Stimulated activated CD8-positive, alpha-beta memory T cell treated with anti-CD3 and anti-CD28 coated beads, Interleukin-7, amount 100 ng/mL, for 48 hours (primary cell): ENCODE measurements at regions not wholly inside any gene's neighbourhood (a gene's known extent, or its start where the extent isn't known, plus 50 kb on each side); places are given as distances from the start of the nearest gene placed in this dataset.

Experiments used
- DNase-seq, 2 donors: peaks; one replicate each; pipeline ENCODE4 v3.0.0-alpha.2; 2020; ENCODE audit warnings: low read depth in 1 of 2; ENCODE audit errors: extremely low read depth in 1 of 2

DNA sequence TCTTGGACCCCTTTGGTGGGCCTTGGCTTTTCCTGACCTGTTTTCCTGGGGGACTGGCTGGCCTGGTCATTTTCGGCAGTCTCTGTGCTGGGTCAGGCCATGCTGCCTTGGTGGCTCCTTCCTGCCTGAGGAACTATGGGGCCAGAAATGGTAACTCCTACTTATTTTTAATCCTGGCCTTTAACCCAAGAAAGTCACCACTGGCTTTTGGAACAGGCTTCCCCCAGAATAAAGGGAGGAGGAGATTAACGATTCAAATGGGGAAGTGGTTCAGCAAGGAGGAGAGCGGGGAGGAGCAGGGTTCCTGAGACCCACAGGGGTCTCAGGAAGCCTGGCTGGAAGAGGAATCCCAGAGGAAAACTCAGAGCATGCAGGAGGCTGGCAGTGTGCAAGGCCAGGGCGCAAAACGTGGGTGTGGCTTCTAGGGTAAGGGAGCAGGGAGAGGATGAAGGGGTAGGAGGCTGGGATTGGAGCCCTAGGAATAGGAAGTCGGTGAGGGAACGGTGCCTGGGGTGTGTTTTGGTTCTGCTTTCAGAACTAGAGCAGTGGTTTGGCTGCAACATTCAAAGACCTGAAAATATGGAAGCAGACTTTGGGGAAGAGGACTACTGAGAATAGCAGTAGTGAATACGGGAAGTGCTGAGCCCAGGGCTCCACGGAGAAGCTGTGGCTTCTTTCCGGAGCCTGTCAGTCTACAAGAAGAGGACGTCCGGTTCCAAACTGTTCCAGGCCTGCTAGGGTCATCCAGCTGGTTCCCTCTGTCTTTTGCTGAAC is 271.1 kb upstream of the KLF4 start:
- DNase-seq: no peak

DNA sequence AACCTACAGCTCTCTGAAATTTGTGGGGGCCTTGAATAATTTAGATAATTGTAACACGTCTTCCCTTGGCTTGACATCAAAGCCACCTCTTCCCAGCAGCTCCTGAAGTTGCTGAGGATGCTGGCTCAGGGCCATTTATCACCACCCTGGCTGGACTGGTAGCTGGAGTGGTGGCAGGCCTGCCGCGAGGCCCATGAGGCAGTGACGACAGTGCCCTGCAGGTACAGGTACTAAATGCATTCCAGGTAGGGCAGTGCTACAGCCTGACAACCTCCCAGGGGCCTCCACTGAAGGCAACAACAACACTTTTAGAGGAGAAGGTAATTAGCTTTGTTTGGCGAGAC is 270.2 kb upstream of the KLF4 start:
- DNase-seq: no peak

DNA sequence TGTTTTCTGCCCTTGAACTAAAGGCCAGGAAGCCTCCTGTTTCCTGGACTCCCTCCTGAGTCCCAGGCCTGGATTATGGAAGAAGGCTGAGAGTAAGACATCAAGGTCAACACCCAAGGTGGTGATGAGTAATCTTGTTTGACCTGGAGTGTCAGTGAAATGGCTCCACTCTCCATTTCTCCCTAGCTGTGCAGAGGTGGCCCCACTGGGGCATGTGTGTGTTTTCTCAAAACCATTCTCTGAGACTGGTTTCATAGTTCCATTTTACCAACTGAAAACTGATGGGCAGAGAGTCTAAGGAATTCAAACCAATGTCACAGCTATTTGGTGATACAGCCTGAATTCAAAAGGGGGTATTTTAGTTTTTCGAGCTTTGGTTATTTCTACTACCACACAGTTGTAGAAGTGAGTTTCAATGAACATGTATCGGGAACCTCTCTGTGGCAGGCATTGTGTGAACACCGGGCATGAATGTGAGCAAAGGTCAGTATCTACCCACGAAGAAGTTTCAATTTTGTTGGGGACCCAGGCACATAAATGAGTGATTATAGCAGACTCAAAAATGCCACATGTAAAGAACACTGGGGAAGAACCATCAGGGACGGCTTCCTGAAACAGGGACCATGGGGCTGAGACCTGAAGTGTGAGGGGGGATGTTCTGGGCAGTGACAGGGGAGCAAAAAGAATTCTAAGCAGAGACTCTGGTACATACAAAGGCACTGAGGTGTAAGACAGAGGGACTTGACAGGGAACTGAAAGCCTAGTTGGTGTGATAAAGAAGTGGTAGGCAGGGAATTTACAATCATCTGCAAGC is 269.6 kb upstream of the KLF4 start:
- no peak for DNase-seq

DNA sequence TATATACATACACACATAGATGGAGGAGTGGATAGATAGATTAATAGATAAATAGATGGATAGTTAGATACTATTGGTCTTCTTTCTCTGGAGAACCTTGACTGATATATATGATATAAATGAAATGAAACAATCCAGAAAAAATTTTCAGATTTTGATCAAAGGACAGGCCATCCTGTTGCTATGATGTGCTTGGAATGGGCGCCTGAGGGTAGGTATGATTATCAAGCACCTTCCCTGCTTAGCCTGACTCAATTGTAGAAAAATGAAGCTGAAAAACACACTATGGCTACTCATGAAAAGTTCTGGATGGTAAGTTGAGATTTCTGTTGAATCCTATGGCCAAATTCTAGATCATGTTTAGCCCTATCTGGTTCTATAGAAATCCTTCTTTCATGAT is 266.5 kb upstream of the KLF4 start:
- DNase-seq: no peak

DNA sequence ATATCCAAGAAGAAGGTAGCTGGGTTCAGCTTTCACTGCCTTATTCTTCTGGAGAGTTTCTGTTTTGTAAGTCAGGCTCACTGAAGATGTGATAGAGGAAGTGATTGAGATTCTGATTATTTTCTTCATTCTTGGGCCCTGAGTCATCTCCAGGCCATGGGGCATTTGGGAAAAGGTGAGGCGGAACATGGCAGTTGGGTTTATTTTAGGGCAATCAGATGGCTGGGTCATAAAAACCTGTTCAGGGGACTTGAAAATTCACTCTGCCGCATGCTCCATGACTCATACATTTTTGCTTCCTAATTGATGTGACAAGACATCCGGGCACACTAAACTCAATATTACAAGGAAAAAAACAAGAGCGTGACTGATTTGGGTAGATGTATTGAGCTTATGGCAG is 265.7 kb upstream of the KLF4 start:
- DNase-seq: no peak

DNA sequence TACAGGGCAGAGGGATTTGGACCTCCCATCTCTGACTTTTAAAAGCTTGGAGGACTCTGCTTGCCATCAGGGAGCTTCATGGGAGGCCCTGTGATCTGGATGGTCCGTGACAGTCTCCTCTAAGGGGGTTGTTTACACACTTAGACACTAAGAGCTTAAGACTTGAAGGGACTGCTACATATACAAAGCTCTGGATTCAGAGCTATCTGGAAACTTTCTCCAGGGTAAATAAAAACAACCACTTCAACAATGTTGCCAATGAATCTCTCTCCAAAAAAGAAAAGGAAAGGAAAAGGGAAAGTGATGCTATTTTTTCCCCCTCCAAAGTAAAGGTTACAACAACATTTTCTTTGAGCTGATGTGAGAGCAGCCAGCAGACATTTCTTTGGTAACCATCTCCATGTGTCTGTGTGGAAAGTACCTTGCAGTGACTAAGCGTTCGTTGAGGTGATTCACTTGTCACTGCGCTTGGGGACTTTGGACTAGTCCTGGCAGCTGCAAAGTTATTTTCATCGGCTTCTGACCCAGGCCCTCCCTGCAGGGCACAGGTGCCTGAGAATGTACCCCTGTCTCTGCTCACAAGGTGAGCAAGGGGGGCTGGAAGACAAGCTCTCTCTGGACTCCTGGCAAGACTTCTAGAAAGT is 262.1 kb upstream of the KLF4 start:
- DNase-seq: no peak

DNA sequence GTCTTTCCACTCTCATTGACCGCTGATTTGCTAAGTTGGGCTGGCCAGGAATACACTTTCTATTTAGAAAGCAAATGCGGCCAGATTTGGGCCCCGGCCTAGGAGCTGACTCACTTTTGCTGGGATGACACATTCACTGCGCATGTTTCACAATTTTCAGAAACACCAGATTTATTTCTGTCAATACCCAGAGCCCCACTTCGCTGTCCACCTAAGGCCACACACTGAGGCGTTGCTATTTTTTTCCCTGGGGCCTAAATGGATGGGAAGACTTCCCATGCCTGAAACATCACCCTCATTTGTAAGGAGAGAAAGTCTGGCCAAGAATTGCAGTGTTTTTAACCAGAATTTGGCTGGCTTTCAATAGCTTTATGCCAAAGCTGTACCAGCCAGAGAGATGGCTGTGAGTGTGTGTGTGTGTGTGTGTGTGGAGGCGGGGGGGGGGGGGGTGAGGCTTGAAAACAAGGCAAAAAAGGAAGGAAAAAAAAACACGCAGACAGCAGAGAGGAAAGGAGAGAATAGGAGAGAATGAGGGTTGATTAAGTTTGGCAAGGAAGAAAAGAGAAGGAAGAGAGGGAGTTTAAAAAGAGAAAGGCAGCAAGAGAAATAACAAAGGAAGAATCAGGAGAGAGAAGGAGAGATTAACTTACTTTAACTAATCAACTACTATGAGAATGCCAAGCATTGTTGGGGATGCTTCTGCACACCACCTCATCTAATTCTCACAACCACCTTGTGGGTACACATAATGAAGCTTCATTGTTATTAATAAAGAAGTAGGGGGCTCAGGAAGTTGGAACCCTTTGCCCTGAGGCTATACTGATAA is 261.4 kb upstream of the KLF4 start:
- DNase-seq: no peak

DNA sequence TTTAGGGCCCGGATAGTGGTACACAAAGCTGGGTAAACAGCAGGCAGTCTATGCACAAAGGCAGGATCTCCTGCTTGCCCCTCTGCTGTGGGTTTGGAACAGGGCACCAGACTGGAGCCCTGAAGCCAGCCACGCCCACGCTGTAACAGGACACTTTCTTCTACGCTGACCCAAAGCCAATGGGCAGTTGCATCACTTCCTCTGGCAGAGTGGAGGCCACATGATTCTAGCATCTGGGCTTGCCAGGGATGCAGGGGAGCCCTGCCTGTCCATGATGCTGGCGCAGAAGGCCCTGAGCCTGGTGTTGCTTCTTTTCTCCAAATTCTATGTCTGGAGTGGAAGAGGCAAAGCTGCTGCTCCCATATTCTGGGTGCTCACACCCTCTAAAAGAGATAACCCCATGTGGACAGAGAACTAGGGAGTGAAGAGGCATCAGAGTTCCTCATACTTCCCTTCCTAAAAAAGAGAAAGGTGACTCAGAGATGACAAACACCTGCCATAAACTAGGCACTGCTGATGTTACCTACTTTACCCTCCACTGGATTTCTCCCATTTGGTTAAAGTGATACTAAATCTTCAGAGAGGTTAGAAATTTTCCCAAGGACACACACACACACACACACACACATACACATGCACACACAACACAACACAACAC is 260.3 kb upstream of the KLF4 start:
- no peak for DNase-seq

DNA sequence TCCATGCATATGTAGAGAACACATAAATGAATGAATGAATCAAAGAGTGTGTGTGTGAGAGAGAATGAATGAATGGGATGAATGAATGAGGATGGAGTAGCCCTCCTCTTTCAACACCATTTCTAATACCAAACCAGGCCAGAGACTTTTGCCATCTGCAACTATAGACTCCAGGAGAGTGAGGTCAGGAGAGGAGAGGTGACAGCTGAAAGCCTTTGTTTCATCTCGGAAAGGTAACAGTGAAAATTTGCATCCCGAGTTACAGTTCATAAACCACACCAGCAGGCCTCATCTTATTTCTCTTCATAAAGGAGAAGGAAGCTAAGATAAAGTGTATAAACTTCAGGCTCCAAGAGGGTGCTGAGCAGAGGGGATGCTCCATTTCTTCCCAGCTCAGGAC is 255.3 kb upstream of the KLF4 start:
- no peak for DNase-seq

DNA sequence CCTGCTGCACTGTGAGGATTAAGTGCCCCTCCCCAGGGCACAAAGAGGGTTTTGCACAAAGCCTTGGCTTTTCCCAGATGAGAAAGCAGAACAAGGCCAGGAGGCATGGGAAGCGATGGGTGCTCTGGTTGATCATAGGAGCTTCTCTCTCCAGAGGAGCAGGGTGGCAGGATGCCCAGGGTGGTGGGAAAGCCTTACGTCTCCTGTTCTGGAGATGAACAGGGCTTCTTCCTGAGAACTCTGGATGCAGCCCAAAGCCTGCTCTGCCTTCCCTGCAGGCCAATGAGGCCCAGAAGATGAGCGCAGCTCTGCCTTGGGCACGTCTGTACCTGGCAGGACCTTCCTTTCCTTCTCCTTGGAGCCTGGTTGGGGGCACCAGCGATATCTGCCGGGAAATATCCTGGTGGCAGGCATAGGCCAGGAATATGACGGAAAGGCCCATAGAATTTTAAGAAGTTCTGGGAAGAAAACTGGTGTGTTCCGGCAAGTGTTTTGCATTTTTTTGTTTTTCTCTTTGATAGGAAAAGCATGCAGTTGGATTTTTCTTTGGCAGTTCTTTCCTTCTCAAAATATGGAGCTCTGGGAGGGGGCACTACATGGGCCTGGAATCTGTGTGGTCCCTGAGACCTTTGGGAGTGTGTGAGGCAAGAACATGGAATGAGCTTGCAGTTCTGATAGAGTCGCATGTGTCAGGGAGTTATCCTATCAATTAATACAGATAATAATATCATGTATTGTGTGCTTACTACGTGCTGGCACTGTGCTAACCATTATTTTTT is 253.2 kb upstream of the KLF4 start:
- no peak for DNase-seq

DNA sequence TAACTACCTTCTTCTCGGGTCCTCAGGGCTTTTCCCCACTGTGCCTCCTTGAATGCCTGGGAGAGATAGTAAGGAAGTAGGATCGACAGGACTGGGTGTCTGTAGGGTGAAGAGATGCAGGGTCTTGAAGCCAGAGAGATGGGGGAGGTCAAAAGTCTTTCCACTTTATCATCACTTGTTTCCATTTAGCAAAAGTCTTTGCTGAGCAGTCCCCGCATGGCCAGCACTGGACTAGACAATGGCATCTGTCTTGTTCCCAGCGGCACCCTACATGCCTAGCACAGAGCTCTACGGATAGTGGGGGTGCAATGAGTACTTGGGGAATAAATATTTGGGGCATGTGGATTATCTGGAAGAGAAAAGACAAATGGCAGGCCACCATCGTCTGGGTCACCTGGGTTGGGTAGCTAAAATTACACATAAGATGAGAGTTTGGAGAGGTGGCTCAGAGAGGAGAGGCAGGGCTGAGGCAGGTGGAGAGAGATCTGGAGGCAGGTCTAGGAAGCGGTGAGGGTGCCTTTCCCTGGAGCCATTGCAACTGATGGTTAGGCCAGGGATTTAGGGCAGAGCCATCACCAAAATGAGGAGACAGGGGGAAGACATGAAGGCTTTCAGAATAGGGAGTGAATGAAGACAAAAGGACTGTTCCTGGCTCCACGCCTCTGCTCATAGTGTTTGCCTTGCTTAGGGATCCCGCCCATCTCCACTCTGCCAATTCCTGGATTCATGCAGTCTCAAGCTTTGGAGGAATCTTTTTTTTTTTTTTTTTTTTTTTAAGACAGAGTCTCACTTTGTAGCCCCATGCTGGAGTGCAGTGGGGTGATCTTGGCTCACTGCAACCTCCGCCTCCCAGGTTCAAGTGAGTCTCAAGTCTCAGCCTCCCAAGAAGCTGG is 250.8 kb upstream of the KLF4 start:
- DNase-seq: no peak

DNA sequence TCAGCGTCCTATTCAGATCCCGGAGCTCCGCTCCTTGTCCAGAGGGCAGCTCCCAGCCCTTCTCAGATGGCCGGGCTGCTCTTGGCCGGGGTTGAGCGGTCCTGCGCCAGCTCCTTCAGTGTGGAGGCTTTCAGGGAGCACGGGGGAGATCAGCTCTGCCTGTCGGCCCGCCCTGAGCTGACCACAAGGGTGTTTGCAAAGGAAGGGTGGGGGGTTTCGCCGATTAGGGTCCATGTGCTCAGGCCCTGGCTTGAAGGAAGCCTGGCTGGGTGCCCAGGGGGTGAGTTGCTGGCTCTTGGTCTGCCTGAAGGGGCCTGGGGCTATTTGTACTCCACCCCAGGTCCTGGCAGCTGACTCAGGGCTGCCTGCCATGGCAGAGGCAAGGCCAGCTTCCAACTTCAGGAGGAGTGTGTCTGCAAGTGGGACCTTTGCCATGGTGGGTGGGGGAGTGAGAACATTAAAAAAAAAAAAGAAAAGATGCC is 250.1 kb upstream of the KLF4 start:
- DNase-seq: no peak

DNA sequence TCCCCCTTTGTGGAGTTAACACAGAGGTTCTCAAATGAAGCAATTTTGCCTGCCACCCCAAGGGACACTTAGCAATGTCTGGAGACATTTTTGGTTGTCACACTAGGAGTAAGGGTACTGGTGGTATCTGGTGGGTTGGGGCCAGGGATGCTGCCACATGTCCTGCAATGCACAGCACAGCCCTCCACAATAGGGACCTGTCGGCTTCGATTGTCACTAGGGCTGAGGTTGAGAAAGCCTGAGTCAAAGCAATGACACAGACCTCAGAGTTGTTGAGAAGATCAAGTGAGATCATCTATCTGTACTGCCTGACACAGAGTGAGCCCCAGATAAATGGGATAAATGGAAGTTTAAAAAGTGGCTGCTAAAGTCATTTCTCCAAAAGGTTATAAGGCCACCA is 249.2 kb upstream of the KLF4 start:
- no peak for DNase-seq

DNA sequence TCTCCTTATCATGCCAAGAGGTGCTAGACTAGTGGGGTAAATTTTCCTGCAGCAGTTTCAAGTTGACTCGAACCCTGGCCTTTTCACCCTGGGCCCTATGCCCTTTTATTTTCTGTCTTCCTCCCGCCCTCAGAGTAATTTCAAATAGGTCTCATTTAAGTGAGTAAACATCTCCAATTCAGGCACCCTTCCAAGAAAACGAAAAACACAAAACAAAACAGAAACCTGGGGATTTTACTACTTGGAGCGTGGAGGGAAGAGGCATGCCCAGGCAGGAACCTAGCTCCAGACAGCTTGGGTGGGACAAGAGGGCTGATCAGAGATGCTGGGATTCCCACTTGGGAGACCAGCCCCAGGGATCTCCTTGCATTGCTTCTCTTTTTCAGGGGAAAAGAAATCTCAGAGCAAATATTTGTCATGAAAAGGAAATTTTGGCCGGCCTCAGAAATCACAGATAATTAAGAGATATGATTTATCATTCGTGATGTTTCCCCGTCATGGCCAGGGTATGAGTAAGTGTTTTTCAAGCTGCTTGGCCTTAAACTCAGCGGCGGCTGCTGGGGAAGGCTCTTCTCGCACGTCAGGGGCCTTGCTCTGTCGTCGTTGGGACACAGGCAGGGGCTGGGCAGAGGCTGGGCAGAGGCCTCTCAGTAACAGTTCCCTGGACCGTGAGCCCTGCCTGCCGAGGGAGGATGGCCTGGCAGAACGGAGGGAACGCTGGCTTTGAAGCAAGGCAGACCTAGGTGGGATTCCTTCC is 248.6 kb upstream of the KLF4 start:
- DNase-seq: no peak

DNA sequence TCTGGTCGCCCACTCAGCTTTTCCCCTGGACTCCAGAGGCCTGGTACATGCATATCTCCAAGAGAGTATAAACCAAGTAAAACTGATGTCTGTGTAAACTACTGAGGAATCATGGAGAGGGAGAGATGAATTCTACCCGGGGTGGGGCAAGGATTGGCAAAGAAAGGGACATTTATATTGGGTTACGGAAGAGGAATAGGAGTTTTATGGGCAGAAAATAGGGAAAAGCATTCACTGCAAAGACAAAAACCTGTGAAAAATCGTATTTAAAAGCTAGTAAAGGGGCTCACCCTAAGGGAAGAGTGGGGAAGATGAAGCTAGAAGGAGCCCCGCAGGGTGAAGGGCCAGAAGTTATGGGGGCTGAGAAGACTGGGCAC is 248.0 kb upstream of the KLF4 start:
- no peak for DNase-seq

DNA sequence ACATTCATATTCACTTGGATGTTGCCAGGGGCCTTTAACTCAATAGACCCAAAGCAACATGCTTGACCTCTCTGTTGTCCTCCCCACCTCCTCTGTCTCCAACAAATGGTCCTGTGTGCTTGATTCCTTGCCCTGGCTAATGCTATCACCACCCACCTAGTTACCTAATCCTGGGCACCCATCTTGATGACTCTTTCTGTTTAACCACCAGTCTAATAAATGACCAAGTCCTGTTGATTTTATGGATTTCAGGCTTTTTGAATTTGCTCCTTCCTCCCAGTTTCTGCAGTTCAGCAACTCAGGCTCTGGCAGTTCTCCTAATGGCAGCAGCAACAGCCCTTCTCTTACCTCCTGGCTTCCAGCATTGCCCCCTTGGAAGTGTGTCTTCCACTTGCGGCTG is 246.3 kb upstream of the KLF4 start:
- DNase-seq: no peak

DNA sequence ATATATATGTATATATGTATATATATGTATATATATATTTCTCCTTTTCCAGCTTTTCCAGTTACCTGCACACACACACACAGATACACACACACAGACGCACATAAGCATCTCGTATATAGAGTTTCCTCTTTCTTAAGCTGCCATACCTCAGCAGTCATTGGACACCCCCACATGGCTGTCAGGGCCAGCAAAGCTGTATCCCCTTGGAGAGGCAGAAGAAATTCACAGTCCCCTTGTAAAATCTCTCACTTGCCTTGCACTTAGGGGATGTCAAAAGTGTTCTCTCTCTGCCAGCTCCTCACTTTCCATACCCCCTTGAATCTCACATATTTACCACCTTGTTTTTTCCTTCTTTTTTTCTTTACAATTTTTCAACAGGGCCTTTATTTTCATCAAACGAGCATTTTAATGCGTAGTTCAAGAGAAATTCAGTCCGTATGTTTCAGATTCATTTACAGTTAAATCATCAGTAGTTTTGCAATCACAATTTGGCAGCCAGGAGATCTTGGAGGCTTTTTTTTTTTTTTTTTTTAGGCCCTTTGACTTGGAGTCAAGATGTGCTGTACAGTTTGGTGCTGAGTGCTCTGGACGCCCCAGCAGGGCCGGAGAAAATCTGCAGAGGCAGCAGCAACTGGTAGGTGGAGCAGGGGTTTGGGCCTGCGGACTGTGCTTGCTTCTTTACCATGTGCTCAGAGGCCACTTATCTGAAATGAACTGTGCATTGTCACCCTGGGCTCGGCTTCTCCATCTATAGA is 244.9 kb upstream of the KLF4 start:
- DNase-seq: no peak
